ENCODE measurements at regions not wholly inside any gene's neighbourhood (a gene's known extent, or its start where the extent isn't known, plus 50 kb on each side); places are given as distances from the start of the nearest gene placed in this dataset.

DNA sequence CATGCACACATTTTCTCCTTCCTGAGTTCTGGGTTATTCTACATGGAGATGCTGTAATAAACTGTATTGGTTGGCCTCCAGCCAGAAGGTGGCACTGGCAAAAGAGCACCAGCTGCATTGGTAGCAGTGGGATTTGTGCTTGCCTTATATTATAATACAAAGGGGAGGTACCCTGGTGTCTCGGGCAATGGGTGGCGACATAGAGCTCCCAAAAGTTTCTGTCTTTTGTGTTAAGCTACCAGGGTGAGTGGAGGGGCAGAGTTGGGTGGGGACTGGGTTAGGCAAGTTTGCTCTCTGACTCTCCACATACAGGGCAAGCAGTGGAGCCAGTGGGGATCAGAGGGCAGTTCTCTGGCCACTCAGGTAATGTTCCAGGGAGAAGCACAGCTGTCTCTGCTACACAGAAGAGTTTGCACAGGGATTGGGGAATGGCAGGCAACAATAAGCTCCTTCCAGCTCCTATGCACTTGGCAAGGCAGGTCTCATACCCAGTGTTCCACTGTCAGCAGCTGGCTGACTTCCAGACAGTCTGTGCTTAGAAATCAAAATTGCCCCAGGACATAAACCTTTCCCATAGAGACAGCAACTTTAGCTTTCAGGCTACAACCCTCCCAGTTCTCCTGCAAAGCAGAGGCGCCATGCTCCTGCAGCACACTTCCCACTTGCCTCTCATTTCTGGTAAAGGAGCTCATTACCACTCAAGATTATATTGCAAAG is 463.9 kb upstream of the PCDH7 start:
- TF ChIP-seq, protein P1, sequence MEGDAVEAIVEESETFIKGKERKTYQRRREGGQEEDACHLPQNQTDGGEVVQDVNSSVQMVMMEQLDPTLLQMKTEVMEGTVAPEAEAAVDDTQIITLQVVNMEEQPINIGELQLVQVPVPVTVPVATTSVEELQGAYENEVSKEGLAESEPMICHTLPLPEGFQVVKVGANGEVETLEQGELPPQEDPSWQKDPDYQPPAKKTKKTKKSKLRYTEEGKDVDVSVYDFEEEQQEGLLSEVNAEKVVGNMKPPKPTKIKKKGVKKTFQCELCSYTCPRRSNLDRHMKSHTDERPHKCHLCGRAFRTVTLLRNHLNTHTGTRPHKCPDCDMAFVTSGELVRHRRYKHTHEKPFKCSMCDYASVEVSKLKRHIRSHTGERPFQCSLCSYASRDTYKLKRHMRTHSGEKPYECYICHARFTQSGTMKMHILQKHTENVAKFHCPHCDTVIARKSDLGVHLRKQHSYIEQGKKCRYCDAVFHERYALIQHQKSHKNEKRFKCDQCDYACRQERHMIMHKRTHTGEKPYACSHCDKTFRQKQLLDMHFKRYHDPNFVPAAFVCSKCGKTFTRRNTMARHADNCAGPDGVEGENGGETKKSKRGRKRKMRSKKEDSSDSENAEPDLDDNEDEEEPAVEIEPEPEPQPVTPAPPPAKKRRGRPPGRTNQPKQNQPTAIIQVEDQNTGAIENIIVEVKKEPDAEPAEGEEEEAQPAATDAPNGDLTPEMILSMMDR (IDR thresholded peaks at IDR 0.05), result no peak
- no peak for TF ChIP-seq EP300 (IDR thresholded peaks at IDR 0.05; ENCODE audit: low read depth)
